SIG-M5 (cell line): ENCODE measurements at regions not wholly inside any gene's neighbourhood (a gene's known extent, or its start where the extent isn't known, plus 50 kb on each side); places are given as distances from the start of the nearest gene placed in this dataset.
"Not testable (repeated sequence)": the region's sequence is repeated elsewhere in the genome, so short reads cannot be mapped to it uniquely, and the experiment has no call there.

Experiments used
- DNase-seq: peaks from one replicate; lab custom pipeline; 2025; lab: John Stamatoyannopoulos, UW

GRCh38 chr6:27773542-27774263 lies 138.5 kb downstream of the OR2B2 start:
- DNase-seq = not testable (repeated sequence)

DNA sequence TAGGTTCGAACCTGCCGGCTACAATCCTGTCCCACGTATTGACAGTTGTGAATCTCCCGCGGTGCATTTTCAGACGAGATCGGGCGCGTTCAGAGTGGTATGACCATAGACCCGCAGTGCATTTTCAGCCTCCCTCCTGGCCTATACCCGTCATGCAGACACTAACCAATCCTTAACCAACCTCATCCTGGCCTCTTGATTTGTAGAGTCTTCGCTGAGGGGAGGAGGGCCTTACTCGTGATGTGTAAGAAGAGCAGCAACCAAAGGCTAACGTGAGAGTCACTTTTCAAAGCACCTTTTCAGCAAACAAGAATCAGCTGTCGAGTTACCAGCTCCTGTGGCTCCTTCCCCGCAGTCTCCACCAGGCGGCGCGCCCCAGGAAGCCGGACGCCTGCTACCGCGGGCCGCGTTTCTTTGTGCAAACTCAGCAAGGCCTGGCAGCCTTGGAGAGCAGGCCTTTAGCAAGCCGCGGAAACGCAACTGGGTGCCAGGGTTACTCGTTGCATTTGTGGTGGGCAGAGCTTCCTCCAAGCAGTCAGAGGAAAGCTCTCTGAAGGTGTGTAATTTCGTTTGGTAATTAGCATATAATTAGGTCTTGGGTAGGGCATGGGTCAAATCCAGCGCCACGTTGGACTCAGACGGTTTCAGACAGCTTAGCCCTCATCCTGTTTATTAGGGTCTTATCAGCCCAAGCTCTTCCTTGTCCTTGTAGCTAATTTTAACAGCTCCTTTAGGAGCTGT lies 139.8 kb downstream of the OR2B2 start:
- DNase-seq = no peak

- DNase-seq = no peak
Measured at GRCh38 chr6:27771235-27771634, 141.0 kb downstream of the OR2B2 start.

DNA sequence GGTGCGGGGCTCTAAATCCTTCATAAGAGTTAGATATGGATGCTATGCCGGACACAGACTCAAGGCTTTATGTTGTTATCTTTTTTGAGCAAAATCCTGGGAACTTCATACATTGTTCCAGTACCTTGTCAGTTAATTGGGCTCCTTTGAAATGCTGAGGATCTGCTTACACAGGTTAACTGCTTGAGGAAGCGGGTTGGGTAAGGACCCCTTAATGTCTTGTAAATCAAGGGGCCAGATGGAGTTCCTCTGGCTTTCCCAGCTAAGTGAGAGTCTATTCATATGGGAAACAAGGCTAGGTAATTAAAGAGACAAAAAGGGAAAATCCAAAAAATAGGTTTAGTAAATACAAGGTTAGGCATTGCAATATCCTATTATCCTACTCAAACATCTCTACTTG lies 141.5 kb downstream of the OR2B2 start:
- DNase-seq = no peak

DNA sequence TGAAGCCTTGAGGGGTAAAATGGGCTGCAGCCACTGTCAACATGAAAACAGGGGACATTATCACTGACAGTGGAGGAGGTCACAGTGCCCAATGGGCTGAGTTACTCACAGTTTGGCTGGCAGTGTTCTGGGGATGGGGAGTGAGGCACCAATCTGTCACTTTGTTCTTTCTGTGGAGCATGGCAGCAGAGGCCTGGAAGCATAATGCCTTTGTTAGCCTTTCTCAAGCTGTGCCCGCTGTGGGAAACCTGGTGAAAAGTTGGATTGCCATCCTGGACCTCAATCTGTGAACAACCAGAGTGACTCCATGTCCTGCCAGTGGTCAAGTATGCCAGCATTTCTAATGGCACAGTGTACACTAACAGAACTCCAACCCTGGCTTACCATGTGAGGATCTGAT lies 143.6 kb downstream of the OR2B2 start:
- DNase-seq = no peak

DNA sequence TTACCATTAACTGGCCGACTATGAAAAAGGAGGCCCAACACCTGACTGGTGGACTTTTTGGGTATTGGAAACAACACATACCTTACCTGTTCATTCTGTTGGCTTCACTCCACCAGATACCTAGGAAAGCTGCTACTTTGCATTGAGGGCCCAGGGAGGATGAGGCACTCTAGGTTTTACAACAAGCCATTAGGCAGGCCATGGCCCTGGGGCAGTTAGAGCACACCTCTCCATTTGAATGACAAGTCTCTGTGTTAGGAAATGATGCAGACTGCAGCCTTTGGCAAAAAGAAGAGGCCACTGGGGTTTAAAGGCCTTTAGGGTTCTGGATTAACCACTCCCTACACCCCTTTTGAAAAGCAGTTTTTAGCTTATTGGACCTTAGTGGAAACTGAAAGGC lies 144.3 kb downstream of the OR2B2 start:
- no peak for DNase-seq

- DNase-seq = no peak
Measured at GRCh38 chr6:27766405-27766804, 145.8 kb downstream of the OR2B2 start.

GRCh38 chr6:27765028-27765590 lies 147.1 kb downstream of the OR2B2 start:
- DNase-seq = no peak

DNA sequence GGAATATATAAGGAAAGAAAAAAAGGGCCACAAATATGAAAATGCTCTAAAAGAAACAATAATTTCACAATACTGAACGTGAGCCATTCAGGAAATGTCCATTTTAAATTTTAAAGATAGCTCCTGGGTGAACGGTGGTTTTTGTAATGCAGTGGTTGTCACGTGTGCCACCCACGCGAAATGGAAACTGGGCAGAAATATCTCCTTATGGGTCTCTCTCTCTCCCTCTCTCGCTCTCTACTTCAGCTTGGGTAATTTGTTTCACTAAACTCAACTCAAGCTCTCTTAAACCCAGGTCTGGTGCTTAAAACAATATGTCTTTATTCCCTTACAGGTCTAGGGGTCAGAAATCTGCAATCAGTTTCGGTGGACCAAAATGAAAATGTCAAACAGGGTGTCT lies 150.8 kb downstream of the OR2B2 start:
- no peak for DNase-seq

GRCh38 chr6:27760464-27760863 lies 151.7 kb downstream of the OR2B2 start:
- DNase-seq = no peak

- no peak for DNase-seq
Measured at GRCh38 chr6:27759930-27760329, 152.3 kb downstream of the OR2B2 start.

GRCh38 chr6:27758491-27758890 lies 153.7 kb downstream of the OR2B2 start:
- no peak for DNase-seq

DNA sequence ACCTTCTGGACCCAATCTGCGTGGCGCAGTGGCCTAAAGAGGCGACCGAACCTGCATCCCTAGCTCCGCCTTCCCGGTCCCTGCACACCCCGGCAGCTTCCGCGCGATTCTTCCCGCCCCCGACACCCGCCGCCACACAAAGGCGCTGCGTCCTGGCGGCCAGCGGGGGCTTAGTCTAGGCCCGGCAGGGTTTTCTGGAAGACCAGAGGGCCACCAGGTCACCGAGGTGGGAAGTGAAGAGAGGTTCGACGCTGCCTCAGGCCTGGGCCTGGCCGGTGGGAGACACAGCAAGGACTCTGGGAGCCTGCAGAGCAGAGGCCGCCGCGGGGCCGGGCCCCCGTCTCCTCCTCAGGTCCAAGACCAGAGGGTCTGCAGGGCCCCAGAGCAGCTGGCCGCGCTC lies 154.9 kb downstream of the OR2B2 start:
- DNase-seq = no peak

- DNase-seq = peak; percentile 87
Measured at GRCh38 chr6:27755768-27756167, 156.4 kb downstream of the OR2B2 start.

DNA sequence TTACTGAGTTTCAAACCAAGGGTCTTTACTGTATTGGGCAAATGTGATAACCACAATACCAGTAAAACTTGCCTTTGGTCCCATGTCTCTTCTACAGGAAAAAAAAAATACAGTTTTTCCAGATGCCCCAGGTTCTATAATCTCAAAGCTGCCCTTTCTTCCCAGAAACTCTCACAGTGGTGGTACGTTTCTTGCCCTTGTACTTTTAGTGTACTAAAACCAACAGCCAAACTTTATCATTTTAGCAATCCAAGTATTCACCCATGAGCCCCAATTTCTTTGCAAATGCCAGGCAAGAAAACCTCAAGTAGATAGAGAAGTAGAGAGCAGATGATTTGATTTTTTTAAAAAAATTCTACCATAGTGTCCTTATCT lies 157.8 kb downstream of the OR2B2 start:
- no peak for DNase-seq

GRCh38 chr6:27753668-27754407 lies 158.4 kb downstream of the OR2B2 start:
- peak; percentile 81 for DNase-seq

DNA sequence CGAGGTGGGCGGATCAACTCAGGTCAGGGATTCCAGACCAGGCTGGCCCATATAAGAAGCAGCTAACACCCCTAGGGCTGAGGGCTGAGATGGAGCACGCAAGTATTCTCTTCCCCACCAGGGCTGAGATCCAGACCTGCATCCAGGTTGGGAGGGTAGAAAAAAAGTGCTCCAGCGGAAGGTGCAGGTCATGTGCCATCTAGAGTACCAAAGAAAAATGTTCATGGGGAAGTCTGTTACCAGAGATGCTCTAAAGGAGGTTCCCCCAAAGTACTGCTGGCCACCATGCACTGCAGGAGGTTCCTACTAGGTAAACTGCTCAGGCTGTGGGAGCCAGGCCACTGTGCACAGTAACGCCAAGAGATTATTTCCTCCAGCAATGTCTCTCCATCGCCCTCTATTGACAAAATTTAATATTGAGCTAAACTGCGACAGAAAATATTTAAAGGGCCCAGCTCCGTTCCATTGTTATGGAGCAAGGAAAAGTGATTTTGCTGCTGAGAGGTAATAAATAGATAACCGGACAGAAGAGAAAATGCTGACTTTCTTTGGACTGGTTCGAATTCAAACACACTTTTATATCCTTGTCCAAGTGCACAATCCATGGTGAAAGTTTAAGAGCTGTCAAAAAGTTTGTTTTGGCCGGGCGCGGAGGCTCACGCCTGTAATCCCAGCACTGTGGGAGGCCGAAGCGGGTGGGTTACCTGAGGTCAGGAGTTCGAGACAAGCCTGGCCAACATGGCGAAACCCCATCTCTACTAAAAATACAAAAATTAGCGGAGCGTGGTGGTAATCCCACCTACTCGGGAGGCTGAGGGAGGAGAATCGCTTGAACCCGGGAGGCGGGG lies 159.9 kb downstream of the OR2B2 start:
- no peak for DNase-seq

DNA sequence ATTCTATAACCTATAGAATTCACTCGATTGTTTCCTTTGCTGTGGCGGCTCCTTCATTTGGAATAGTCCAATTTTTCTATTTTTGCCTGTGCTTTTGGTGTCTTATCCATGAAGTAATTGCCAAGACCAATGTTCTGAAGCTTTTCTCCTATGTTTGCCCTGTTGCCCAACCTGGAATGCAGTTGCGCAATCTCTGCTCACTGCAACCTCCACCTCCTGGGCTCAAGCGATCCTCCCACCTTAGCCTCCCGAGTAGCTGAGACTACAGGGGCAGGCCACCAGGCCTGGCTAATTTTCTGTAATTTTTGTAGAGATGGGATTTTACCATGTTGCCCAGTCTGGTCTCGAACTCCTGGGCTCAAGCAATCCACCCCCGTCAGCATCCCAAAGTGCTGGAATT lies 163.5 kb downstream of the OR2B2 start:
- no peak for DNase-seq

- no peak for DNase-seq
Measured at GRCh38 chr6:27747637-27748036, 164.6 kb downstream of the OR2B2 start.

- DNase-seq = not testable (repeated sequence)
Measured at GRCh38 chr6:27746860-27747259, 165.3 kb downstream of the OR2B2 start.

- DNase-seq = no peak
Measured at GRCh38 chr6:27743787-27744186, 168.4 kb downstream of the OR2B2 start.
